ENCODE measurements at regions not wholly inside any gene's neighbourhood (a gene's known extent, or its start where the extent isn't known, plus 50 kb on each side); places are given as distances from the start of the nearest gene placed in this dataset.

DNA sequence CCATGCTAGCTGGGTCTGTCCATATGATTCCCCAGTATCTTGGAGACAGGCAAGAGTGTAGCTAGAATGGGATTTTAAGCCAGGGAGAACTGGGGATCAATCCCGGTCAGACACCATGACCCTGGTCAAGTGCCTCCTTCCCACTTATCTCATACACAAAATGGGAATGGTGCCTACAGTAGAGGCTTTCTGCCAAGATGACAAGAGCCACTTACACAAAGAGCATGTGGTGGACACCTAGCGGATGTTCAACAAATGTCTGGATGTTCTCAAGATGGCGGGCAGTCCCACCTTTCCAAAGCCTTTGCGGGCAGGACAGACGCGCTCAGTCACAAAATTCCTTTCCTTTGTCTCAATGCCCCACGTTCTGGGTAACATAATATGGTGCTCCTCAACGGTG, 57.3 kb downstream of the MAF start:
- DNase-seq (ENCODE audit: low read depth in 2 of 3, low spot score in 1 of 3), result no peak

GRCh38 chr16:79542237-79542774, 58.2 kb downstream of the MAF start:
- DNase-seq (ENCODE audit: low read depth in 2 of 3, low spot score in 1 of 3), result no peak

GRCh38 chr16:79540825-79541595, 59.5 kb downstream of the MAF start:
- no peak for DNase-seq (ENCODE audit: low read depth in 2 of 3, low spot score in 1 of 3)

DNA sequence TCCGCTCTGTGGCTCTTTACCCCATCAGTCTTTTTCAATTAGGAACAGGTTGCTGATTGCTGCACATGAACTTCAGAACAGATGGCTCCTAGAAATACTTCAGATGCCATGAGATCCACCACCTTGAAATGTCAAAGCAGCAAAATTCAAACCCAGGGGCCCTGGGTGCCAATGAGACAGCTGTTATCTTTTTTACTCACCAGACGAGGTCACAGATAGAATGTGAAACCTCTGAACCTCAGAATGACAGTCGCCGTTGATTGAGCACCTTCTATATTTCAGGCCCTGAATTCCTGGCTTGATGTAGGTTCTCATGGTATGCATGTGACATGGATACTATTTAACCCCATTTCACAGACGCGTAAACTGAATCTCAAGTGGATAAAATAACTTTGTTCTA, 63.0 kb downstream of the MAF start:
- DNase-seq (ENCODE audit: low read depth in 2 of 3, low spot score in 1 of 3), result no peak

GRCh38 chr16:79536958-79537357, 63.6 kb downstream of the MAF start:
- DNase-seq (ENCODE audit: low read depth in 2 of 3, low spot score in 1 of 3), result no peak

DNA sequence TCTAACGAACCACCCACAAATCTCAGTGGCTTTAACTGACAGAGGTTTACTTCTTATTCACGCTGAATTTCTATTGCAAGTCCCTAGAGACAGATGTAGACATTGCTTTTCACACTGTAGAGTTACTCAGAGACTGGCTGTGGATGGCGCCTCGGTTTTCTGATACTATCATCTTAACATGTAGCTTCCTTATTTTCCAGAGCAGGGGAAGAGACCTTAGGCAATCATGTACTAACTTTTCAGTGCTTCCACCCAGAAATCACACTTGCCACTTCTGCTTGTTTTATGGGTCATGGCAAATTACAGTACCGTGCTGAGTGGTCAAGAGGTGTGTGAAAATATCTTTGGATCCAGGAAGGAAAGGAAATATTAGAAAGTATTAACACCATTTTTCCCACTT, 65.4 kb downstream of the MAF start:
- no peak for DNase-seq (ENCODE audit: low read depth in 2 of 3, low spot score in 1 of 3)

- DNase-seq (ENCODE audit: low read depth in 2 of 3, low spot score in 1 of 3), result no peak
Measured at GRCh38 chr16:79534143-79534542, 66.4 kb downstream of the MAF start.

DNA sequence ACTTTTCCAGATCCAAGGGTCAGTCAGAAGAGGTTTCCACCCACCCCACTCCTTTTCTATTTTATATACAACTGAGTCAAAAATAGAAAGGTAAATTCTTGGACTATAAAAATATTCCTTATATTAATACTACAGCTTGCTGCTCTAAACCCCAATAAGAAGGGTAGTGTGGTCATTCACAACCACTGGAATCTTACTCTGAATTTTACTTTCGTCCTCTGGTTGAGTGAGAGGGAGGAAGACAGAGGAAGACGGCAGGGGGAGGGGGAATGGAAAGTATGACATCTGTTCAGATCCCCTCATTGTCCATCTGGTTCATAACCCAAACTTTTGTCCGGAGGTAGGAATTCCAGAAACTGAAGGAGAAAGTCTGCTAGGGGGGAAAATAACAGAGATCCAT, 67.2 kb downstream of the MAF start:
- no peak for DNase-seq (ENCODE audit: low read depth in 2 of 3, low spot score in 1 of 3)

DNA sequence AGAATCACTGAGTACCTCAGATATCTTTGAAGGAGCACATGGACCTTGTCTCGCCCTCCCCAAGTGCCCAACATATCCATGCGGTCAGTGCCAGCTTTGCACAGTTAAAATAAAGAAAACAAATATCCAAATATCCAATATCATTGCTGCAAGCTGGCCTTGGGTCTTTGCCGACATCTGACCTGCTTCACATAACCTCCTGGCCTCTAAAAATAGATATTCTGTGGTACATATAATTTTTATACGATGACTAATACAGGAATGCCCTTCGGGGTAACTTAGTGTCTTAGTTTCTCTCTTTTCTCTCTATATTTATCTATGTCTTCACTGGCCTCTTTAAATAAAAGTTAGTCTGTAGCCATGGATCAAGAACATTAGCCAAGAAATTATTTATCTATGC, 67.8 kb downstream of the MAF start:
- no peak for DNase-seq (ENCODE audit: low read depth in 2 of 3, low spot score in 1 of 3)

GRCh38 chr16:79532273-79532672, 68.3 kb downstream of the MAF start:
- DNase-seq (ENCODE audit: low read depth in 2 of 3, low spot score in 1 of 3), result no peak

DNA sequence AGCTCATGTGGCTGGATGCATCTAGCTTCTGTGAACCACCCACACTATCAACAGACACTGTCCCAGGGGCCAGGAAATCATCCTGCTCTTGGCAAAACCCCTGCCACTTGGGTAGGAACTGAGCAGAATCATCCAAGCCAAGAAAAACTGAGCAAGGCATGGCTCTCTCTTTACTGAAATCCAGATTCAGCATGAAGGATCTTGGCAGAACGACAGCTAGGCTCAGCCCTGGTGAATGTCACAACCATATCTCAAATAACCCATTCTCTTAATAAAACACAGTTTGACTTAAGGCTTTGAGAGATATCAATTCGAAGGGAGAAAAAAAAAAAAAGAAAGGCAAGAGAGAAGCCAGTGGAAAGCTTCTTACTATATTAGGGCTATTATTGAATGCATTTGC, 72.2 kb downstream of the MAF start:
- DNase-seq (ENCODE audit: low read depth in 2 of 3, low spot score in 1 of 3), result no peak

DNA sequence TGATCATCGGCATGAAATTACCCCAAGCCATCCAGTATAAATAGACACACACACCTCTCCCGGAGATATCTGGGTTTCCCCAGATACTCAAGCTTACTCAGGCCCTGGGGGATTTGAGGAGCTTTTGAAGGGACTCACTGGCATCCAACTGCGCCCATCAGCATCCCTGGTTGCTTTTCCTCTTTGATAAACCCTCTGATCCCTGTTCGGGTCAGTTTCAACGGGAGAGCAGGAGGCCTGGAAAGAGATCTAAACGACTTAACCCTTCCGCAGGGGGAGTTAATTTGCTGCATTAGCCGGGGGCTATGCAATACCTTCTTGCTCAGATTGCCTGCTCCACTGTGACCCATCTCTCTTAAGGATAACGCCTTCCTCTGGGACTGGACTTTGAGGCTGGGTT, 76.6 kb downstream of the MAF start:
- DNase-seq (ENCODE audit: low read depth in 2 of 3, low spot score in 1 of 3), result no peak

DNA sequence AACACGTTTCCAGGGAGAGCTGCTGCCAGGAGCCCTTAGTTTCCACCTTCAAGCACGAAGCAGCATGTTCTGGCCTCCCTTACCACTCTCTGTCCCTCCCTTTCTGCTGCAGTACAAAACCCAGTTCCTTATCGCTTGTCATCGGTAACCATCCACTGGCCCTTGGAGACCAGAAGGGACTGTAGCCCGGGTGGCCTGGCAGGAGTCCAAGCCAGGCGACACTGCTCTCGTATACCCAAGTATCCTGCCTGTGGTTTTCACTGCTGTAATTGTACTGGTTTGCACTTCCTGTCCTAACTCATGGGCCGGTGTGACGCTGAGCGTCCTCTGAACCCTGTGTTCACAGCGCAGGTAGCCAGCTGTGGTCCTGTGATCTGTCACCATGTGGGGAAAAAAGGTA, 81.1 kb downstream of the MAF start:
- DNase-seq (ENCODE audit: low read depth in 2 of 3, low spot score in 1 of 3), result no peak

DNA sequence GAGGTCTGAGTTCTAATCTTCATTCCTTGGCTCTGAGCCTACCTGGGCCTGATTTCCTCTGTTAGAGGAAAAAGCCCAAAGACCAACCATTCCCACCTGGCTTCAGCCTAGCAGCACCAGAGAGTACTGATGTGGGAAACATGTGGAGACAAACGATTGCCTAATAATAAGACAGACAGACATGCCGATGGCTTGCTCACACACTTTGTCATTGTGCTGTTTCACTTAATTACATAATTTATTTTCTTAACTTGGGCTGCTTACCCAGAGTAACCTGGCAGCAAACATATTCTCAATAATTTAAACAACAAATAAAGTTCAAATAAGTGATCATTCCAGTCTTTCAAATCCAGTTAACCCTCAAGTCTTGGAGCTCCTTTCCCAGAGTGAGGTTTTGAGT, 83.4 kb downstream of the MAF start:
- no peak for DNase-seq (ENCODE audit: low read depth in 2 of 3, low spot score in 1 of 3)

- no peak for DNase-seq (ENCODE audit: low read depth in 2 of 3, low spot score in 1 of 3)
Measured at GRCh38 chr16:79510879-79511278, 89.7 kb downstream of the MAF start.

DNA sequence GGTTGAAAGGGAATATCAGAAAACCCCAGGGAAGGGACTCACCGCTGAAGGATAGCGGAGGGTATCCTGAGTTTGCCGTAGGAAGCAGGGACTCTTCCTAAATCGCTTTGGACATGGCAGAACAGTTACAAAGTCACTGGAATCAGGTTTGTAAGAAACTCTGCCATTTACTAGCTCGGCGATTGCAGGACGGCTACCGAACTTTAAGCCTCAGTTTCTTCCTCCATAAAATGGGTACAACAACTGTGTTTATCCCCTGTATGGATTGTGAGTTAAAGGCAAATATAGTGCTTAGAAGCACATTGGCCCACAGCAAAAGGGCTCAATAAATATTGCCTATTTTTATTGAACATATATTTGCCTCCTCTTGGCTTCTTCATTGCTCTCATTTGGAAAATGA, 90.6 kb downstream of the MAF start:
- DNase-seq (ENCODE audit: low read depth in 2 of 3, low spot score in 1 of 3), result no peak

- DNase-seq (ENCODE audit: low read depth in 2 of 3, low spot score in 1 of 3), result no peak
Measured at GRCh38 chr16:79509211-79509631, 91.3 kb downstream of the MAF start.

GRCh38 chr16:79508294-79508693, 92.2 kb downstream of the MAF start:
- DNase-seq (ENCODE audit: low read depth in 2 of 3, low spot score in 1 of 3), result no peak

DNA sequence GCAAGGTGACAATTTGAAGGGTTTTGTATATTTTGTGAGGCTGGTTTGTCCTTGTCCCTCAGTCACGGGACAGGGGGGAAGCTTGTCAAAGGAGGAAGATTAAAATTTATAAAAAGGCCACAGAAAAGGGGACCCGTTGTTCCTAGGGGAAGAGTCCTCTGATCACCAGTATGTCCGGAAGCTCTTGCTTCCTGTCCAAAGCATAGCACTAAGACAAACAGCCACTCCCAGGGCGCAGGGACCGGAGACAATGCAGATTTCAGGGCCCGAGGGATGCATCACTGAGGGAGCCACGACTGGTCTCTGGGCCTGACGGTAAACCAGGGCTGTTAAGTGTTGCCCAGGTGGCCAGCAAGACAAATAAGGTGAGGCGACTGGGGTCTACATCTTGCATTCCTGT, 95.2 kb downstream of the MAF start:
- no peak for DNase-seq (ENCODE audit: low read depth in 2 of 3, low spot score in 1 of 3)

DNA sequence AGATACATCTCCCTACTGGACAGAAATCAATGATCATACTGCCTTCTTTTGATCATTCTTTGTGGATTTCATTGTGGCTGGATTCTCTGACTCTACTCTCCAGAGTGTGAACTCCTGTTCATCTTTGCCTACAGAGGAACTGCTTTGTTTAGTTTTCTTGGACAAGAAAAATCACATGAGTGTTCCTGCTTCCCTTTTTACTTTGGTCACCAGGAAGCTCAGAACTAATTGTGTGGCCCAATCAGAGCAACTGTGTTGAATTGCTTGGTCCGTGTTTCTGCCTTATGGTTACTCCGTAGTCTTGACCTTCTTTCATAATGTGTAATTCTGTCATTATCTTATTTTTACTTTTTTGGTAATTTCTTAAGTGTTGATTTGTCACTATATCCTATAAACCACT, 97.0 kb downstream of the MAF start:
- DNase-seq (ENCODE audit: low read depth in 2 of 3, low spot score in 1 of 3), result no peak

- DNase-seq (ENCODE audit: low read depth in 2 of 3, low spot score in 1 of 3), result no peak
Measured at GRCh38 chr16:79501446-79501845, 99.1 kb downstream of the MAF start.

GRCh38 chr16:79500866-79501265, 99.7 kb downstream of the MAF start:
- DNase-seq (ENCODE audit: low read depth in 2 of 3, low spot score in 1 of 3), result no peak

DNA sequence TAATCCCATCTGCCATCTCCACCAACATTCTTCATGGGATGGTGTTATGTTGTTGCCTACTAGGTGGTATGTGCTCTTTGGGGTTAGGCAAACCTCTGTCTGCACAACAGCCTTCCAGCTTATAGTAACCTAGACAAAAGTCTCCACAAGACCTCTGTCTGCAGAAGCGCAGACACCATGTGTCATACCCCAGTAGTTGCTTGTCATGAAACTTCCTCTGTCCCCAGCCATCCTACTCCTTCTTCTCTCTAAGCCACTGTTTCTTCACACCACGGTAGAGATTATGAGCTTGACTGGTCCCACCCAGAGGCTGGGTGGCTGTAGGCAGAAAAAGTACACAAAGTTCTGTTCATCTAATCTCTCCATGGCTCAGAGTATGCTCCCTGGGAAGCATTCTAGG, 100.3 kb downstream of the MAF start:
- no peak for DNase-seq (ENCODE audit: low read depth in 2 of 3, low spot score in 1 of 3)

All from stimulated activated CD4-positive, alpha-beta T cell treated with anti-CD3 and anti-CD28 coated beads, Interleukin-12 subunit alpha, Interleukin-12 subunit beta, amount 100 ng/mL, for 48 hours (primary cell).